ENCODE measurements at regions not wholly inside any gene's neighbourhood (a gene's known extent, or its start where the extent isn't known, plus 50 kb on each side); places are given as distances from the start of the nearest gene placed in this dataset.

DNA sequence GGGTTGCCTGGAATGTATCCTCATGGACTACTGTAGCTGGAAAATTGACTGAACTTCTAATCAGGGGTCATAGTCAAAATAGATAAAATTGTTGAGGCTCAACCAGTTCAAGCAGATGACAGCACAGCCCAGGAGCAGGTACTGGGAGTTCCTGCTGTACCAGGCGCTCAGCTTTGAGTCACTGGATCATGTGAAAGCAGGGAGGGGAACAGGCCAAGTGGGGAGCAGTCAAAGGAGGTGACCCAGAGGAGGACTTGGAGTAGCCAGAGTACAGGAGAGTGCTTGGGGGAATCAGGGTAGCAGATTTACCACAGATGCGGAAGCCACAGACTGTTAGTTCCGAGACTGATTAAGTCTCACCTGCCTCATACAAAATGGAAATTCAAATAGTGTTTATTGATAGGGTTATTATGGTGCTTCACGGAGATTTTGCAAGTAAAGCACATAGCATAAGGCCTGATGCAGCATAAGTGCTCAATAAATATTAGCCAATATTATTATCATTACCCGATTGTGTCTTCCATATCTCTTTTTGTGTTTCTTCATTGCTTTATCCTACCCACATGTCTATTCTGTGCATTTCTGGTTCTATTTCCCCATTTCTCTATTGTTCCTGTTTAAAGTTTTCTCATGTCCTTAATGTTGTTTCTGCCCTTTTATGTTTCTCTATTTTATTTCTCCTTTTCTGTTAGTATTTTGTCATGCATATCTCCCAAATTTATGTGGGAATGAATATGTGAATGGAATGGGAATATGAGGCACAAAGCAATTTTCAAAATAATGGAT, 369.2 kb upstream of the MCTP2 start:
- no peak for DNase-seq

- no peak for DNase-seq
Observed at GRCh38 chr15:93861413-93861812, 369.9 kb upstream of the MCTP2 start.

- DNase-seq, result no peak
Observed at GRCh38 chr15:93860701-93861100, 370.7 kb upstream of the MCTP2 start.

DNA sequence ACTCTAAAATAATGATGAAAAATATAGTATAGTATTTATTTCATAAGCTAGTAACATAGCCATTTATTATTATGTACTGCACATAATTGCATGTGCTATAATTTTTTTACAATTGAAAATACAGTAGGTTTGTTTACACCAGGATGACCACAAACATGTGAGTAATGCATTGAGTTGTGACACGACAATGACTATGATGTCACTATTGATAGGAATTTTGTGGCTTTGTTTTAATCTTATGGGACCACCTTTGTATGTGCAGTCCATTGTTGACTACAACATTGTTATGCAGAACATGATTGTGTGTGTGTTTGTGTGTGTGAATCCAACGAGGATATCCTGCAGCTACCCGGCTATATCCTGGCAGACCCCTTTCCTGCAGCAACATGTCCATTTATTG, 372.2 kb upstream of the MCTP2 start:
- DNase-seq, result no peak

DNA sequence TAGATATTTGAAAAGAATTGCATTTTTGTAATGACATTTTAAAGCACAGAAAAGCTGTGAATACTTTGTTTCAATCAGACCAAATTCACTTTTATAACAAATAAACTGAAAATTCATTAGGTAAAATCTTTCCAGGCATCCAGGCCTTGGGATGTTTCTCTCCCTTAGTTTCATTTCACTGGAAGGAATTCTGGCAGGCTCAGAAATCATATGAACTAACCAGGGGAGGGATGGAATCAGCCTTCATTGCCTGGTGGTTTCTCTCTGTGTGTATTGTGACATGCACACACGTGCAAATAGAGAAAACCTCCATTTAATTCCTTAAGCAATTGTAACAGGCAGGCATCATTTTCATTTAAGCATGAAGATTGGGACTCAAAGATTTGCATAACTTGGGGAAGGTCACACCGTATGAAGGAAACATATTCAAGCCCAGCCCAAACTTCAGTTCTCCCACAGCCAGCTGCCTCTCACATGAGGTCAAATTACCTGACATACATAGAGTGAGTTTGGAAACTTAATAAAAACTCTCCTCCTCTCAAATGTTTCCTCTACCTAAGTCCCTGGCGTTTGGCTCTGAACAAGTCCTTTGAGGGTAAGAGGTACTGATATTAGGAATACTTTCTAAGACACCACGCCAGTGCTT, 376.1 kb upstream of the MCTP2 start:
- no peak for DNase-seq

DNA sequence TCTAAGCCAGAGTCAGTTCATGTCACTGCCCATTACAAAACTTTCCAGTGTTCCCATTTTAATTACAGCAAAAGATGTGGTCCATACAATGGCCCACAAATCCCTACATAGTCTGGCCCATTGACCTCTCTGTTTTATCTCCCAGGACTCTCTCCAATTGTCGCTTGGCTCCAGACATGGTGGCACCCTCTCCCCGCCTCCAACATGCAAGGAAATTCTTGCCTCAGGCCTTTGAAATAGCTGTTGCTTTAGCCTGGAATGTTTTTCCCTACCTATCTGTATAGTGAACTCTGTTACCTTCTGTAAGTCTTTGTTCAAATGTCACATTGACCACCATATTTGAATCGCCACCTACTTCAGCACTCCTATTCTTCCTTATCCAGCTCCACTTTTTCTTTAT, 377.3 kb upstream of the MCTP2 start:
- no peak for DNase-seq

DNA sequence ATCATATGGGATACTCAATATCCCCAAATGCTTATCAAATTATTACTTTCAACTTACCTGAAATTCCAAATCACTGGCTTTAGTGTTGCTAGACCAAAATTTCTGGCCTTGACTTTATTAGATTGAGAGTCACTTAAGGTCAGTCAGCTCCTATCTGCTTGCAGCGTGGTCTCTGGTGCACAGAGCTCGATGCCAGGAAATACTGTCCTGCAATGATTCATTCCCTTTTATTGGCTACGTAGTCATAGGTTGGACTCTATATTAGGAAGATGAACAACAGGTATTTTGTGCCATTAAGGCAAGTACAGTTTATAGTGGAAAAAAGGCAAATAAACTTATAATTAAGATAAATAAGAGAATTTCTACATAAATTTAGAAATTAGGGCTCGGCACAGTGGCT, 378.6 kb upstream of the MCTP2 start:
- DNase-seq, result no peak

GRCh38 chr15:93848490-93848889, 382.9 kb upstream of the MCTP2 start:
- no peak for DNase-seq

- DNase-seq, result no peak
Observed at GRCh38 chr15:93848076-93848475, 383.3 kb upstream of the MCTP2 start.

GRCh38 chr15:93846148-93846547, 385.2 kb upstream of the MCTP2 start:
- no peak for DNase-seq

DNA sequence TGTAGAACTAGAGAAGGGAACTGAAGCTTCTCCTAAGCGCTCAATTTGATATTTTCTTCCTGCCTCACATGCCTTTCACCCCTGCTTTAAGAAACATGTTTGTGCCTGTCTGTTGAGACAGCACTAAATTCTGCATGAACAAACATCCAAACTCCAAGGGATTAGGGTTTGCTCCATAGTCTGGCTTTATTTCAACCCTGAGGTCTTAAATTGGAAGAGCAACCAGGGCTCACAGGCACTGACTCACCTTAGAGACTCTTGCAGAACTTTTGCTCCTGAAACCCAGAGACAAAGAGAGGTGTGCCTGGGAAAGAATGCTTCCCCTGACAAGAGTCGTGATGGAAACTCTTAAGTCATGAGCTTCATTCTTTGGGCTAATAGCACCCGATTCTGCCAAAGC, 393.9 kb upstream of the MCTP2 start:
- no peak for DNase-seq

GRCh38 chr15:93835344-93835743, 396.0 kb upstream of the MCTP2 start:
- no peak for DNase-seq

- no peak for DNase-seq
Observed at GRCh38 chr15:93831641-93832040, 399.7 kb upstream of the MCTP2 start.

GRCh38 chr15:93830221-93831080, 400.9 kb upstream of the MCTP2 start:
- DNase-seq, result no peak

DNA sequence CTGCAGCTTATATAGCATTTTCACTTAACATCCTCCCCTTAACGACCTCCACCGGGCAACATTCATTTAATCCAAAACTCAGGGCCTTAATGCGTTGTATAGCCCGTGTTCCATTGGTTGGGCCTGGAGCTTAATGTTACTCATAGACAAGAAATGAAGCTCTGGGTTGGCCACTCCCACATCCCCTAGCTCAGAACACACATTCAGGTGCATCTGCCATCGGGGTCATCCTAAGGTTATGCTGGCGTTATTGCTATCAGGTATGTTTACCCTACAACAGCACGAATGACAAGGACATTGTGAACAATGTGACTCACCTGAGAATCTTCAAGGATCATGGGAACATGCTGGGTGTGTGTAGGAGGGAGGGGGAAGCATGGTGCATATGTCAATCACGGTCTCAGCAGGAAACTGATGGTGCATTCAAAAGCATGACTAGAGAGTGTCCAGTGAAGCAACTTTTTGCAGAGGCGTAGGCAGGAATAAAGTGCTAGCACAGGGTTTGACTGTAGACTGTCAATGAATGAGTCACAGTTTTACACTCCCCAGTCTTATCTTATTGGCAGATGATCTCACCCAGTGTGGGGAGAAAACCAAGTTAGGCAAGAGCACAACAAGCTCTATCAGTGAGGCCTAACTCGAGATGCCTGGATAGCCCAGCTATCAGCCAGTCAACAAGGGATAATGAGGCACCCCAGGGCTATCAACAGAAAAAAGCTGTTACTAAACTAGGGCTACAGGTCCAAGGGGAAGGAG, 402.1 kb upstream of the MCTP2 start:
- DNase-seq, result no peak

DNA sequence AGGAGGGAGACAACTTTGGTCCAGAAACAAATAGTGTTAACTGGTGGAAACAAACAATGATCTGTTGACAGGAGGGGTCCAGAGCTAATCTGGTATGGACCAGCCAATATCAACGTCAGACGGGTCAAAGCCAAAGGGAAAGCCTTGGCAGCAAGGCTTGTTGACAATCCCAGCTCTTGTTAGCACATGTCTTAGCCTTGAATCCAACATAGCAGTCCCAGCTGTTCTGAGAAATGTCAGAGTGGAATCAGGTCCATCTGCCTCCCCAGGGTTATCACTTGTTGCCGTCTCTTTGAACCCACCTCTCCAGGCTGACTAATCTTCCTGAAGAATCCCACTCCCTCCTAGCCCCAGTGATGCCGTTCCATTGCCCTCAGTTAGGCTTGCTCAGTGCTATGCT, 404.6 kb upstream of the MCTP2 start:
- DNase-seq, result no peak

- DNase-seq, result no peak
Observed at GRCh38 chr15:93826293-93826692, 405.1 kb upstream of the MCTP2 start.

GRCh38 chr15:93825682-93826081, 405.7 kb upstream of the MCTP2 start:
- DNase-seq, result no peak

DNA sequence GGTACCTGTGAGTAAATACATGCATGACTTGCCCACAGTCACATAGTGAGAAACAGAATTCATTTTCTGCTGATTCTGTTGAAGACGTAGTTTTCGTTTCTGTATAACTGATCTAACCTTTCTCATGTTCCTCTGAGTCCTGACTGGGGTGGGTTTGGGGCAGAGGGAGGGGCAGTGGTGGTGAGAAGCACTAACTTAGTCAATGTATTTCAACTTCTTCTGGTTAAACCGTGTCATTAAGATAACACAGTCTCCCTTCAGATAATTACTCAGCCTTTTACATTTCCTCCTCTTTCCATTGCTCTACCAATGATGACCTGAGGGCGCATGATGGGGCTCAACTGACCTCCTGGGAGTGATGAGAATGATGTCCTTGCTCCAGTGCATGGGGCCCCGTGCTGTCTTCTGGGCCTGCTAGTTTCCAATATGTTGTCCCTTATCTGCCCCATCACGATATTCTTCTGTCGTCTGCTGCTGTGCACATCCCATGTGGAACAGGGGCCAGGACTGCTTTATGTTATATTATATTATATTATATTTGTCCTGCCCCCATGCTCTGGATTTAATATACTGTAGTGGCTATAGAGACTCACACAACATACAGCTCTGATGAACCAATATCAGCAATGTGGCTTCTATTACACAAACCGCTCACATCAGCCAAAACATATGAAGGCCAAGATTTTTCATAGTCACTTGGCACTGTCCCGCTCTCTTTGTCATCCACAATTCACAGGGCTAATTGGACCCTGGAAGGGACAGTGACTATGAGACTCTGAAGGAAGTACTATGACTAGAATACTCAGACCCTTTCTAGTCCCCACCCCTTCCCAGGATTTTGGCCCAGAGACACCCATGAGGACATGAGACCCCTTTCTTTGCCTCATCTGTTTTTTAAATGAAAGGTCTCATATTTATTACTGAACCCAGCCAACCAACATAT, 407.1 kb upstream of the MCTP2 start:
- no peak for DNase-seq

DNA sequence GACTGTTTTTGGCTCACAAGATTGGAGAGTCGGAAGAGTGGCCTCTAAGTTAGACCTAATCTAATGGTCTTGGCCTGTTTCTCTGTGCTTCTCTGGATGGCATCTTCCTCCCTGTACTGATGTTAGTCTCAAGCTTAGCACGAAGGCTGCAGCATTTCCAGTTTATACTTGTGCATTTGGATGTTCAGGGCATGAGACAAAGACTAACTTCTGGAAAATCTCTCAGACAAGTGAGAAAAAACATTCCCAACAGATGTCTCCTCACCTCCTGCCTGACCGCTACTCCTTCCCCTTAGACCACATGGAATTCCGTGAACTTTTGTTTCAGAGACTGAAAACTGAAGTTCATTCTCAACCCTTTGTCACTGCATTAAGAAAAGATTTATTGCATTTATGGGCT, 410.8 kb upstream of the MCTP2 start:
- DNase-seq, result no peak

- DNase-seq, result no peak
Observed at GRCh38 chr15:93819826-93820225, 411.5 kb upstream of the MCTP2 start.

- no peak for DNase-seq
Observed at GRCh38 chr15:93816815-93817214, 414.5 kb upstream of the MCTP2 start.
